Frontal cortex (tissue), 3 donors: ENCODE measurements at regions not wholly inside any gene's neighbourhood (a gene's known extent, or its start where the extent isn't known, plus 50 kb on each side); places are given as distances from the start of the nearest gene placed in this dataset.
"Not testable (repeated sequence)": the region's sequence is repeated elsewhere in the genome, so short reads cannot be mapped to it uniquely, and the experiment has no call there.

Experiments used
- DNase-seq, 2 donors: peaks; one replicate each; pipeline ENCODE4 v3.0.0; 2012; ENCODE audit warnings: low spot score in 2 of 2
- FAIRE-seq: peaks from 2 replicates; lab custom pipeline; 2012; peaks lifted over from hg19 to GRCh38; lab: Jason Lieb, UNC
- donor health status: control.
- donor health status: control.
- donor health status: control.

- DNase-seq, result no peak
- FAIRE-seq, result no peak
Measured at GRCh38 chr16:65414284-65414984, 292.6 kb upstream of the CDH11 start.

- FAIRE-seq, result no peak
Measured at GRCh38 chr16:65413861-65414260, 292.0 kb upstream of the CDH11 start.

GRCh38 chr16:65410801-65411200, 288.9 kb upstream of the CDH11 start:
- DNase-seq, result no peak

More at GRCh38 chr16:65413861-65414260, 292.0 kb upstream of the CDH11 start:
- no peak for DNase-seq

GRCh38 chr16:65409510-65409909, 287.6 kb upstream of the CDH11 start:
- FAIRE-seq (no peak), DNase-seq (no peak)

More at GRCh38 chr16:65410801-65411200, 288.9 kb upstream of the CDH11 start:
- no peak for FAIRE-seq

- DNase-seq (no peak), FAIRE-seq (no peak)
Measured at GRCh38 chr16:65406933-65407332, 285.1 kb upstream of the CDH11 start.

GRCh38 chr16:65406116-65406515, 284.3 kb upstream of the CDH11 start:
- no peak for FAIRE-seq
- no peak for DNase-seq

- FAIRE-seq (no peak), DNase-seq (no peak)
Measured at GRCh38 chr16:65394281-65394680, 272.4 kb upstream of the CDH11 start.

- FAIRE-seq (no peak), DNase-seq (no peak)
Measured at GRCh38 chr16:65392806-65393565, 271.1 kb upstream of the CDH11 start.

GRCh38 chr16:65388592-65388991, 266.7 kb upstream of the CDH11 start:
- no peak for FAIRE-seq

GRCh38 chr16:65386672-65387071, 264.8 kb upstream of the CDH11 start:
- FAIRE-seq (no peak), DNase-seq (no peak)

More at GRCh38 chr16:65388592-65388991, 266.7 kb upstream of the CDH11 start:
- no peak for DNase-seq

GRCh38 chr16:65384441-65384840, 262.6 kb upstream of the CDH11 start:
- FAIRE-seq (no peak), DNase-seq (no peak)

GRCh38 chr16:65377195-65377594, 255.3 kb upstream of the CDH11 start:
- no peak for DNase-seq
- no peak for FAIRE-seq

GRCh38 chr16:65376601-65377000, 254.7 kb upstream of the CDH11 start:
- FAIRE-seq, result no peak

GRCh38 chr16:65375651-65376050, 253.8 kb upstream of the CDH11 start:
- DNase-seq (no peak), FAIRE-seq (no peak)

More at GRCh38 chr16:65376601-65377000, 254.7 kb upstream of the CDH11 start:
- no peak for DNase-seq

GRCh38 chr16:65373097-65373496, 251.2 kb upstream of the CDH11 start:
- FAIRE-seq (no peak), DNase-seq (no peak)

GRCh38 chr16:65372171-65372570, 250.3 kb upstream of the CDH11 start:
- no peak for FAIRE-seq
- DNase-seq, result no peak

- no peak for DNase-seq
- no peak for FAIRE-seq
Measured at GRCh38 chr16:65365732-65366715, 244.2 kb upstream of the CDH11 start.

- not testable (repeated sequence) for DNase-seq, FAIRE-seq
Measured at GRCh38 chr16:65356721-65357120, 234.9 kb upstream of the CDH11 start.

- FAIRE-seq, result no peak
- DNase-seq, result no peak
Measured at GRCh38 chr16:65355706-65356105, 233.8 kb upstream of the CDH11 start.

- no peak for DNase-seq
- FAIRE-seq, result no peak
Measured at GRCh38 chr16:65353183-65353582, 231.3 kb upstream of the CDH11 start.
